Peyer's patch (tissue), 4 donors: ENCODE measurements at regions not wholly inside any gene's neighbourhood (a gene's known extent, or its start where the extent isn't known, plus 50 kb on each side); places are given as distances from the start of the nearest gene placed in this dataset.
"Not testable (repeated sequence)": the region's sequence is repeated elsewhere in the genome, so short reads cannot be mapped to it uniquely, and the experiment has no call there.

Experiments
- CTCF ChIP-seq, 6 experiments: fragments of 450-650 bp in 4 of 6; fragments of 200-600 bp in 2 of 6; sonication (generic) in 1 of 6; IDR thresholded peaks; one replicate each; pipeline ENCODE4 v1.5.1; 2017 to 2019; ENCODE audit warnings: antibody characterized with exemption in 6 of 6, mild to moderate bottlenecking in 3 of 6, moderate library complexity in 1 of 6
- POLR2A ChIP-seq, 2 donors: fragments of 450-650 bp; IDR thresholded peaks; one replicate each; pipeline ENCODE4 v1.5.1; 2017; ENCODE audit warnings: antibody characterized with exemption in 2 of 2, mild to moderate bottlenecking in 2 of 2, moderate library complexity in 2 of 2

- not testable (repeated sequence) for TF ChIP-seq POLR2A, CTCF (IDR thresholded peaks at IDR 0.05)
Observed at GRCh38 chrX:40387869-40388268, 192.9 kb upstream of the ATP6AP2 start.
